Neuronal stem cell (in vitro differentiated cells): ENCODE measurements at regions not wholly inside any gene's neighbourhood (a gene's known extent, or its start where the extent isn't known, plus 50 kb on each side); places are given as distances from the start of the nearest gene placed in this dataset.

ENCODE experiments used
- DNase-seq: peaks from one replicate; pipeline ENCODE4 v3.0.0-alpha.2; 2013; ENCODE audit warnings: low spot score
- H2AFZ ChIP-seq: one replicate; pipeline ENCODE4 v1.6.1; 2013; ENCODE audit warnings: mild to moderate bottlenecking, low read length, inconsistent platforms
- H2AK5ac ChIP-seq: 2 replicates; pipeline ENCODE4 v1.6.1; 2013; ENCODE audit warnings: low read depth, mild to moderate bottlenecking, inconsistent platforms, low read length, moderate library complexity, mixed read lengths
- H2BK120ac ChIP-seq: 2 replicates; pipeline ENCODE4 v1.6.1; 2013; ENCODE audit warnings: low read depth, mild to moderate bottlenecking, inconsistent platforms, low read length, moderate library complexity, mixed read lengths
- H2BK12ac ChIP-seq: one replicate; pipeline ENCODE4 v1.6.1; 2013; ENCODE audit warnings: low read length, inconsistent platforms
- H2BK15ac ChIP-seq: 2 replicates; pipeline ENCODE4 v1.6.1; 2013; ENCODE audit warnings: mild to moderate bottlenecking, low read length, inconsistent platforms, mixed read lengths
- H2BK5ac ChIP-seq: one replicate; pipeline ENCODE4 v1.6.1; 2013; ENCODE audit warnings: inconsistent platforms, mild to moderate bottlenecking, low read length, moderate library complexity
- H3K14ac ChIP-seq: one replicate; pipeline ENCODE4 v1.6.1; 2013; ENCODE audit warnings: low read length, inconsistent platforms
- H3K18ac ChIP-seq: 2 replicates; pipeline ENCODE4 v1.6.1; 2013; ENCODE audit warnings: low read length, inconsistent platforms
- H3K23ac ChIP-seq: 2 replicates; pipeline ENCODE4 v1.6.1; 2013; ENCODE audit warnings: low read depth, mild to moderate bottlenecking, mixed read lengths, low read length, inconsistent platforms; ENCODE audit not compliant: poor library complexity
- H3K27ac ChIP-seq: replicated peaks from 3 replicates; pipeline ENCODE4 v1.5.1; 2013; ENCODE audit warnings: low read length, inconsistent platforms
- H3K27me3 ChIP-seq, 3 experiments: 2 replicates each; pipeline ENCODE4 v1.6.1; 2013; ENCODE audit warnings: low read length in 3 of 3, mild to moderate bottlenecking in 2 of 3, inconsistent platforms in 1 of 3, low read depth in 1 of 3, mixed read lengths in 1 of 3, moderate library complexity in 1 of 3; ENCODE audit not compliant: control insufficient read depth in 3 of 3, insufficient read depth in 3 of 3
- H3K36me3 ChIP-seq, 2 donors: replicated peaks in 1 of 2; 2 replicates each; pipeline ENCODE4 v1.6.1; 2013; ENCODE audit warnings: low read length in 2 of 2; ENCODE audit not compliant: control insufficient read depth in 2 of 2, insufficient read depth in 2 of 2
- H3K4ac ChIP-seq: 2 replicates; pipeline ENCODE4 v1.6.1; 2013; ENCODE audit warnings: inconsistent platforms, mild to moderate bottlenecking, low read length, moderate library complexity
- H3K4me1 ChIP-seq, 2 donors: 1 replicate in 1 of 2; 2 replicates in 1 of 2; pipeline ENCODE4 v1.6.1; 2013; ENCODE audit warnings: low read length in 2 of 2, low read depth in 1 of 2; ENCODE audit not compliant: control insufficient read depth in 2 of 2, insufficient read depth in 1 of 2
- H3K4me2 ChIP-seq: one replicate; pipeline ENCODE4 v1.6.1; 2013; ENCODE audit warnings: mild to moderate bottlenecking, low read length, inconsistent platforms; ENCODE audit not compliant: insufficient read depth, poor library complexity, severe bottlenecking
- H3K4me3 ChIP-seq, 2 donors: 2 replicates each; pipeline ENCODE4 v1.5.1; 2013; ENCODE audit warnings: low read length in 2 of 2, mild to moderate bottlenecking in 2 of 2, inconsistent platforms in 1 of 2, moderate library complexity in 1 of 2
- H3K79me1 ChIP-seq: one replicate; pipeline ENCODE4 v1.6.1; 2013; ENCODE audit warnings: low read depth, mild to moderate bottlenecking, inconsistent platforms, low read length, moderate library complexity
- H3K9ac ChIP-seq: one replicate; pipeline ENCODE4 v1.6.1; 2013; ENCODE audit warnings: mild to moderate bottlenecking, low read depth, low read length, inconsistent platforms; ENCODE audit not compliant: poor library complexity
- H3K9me3 ChIP-seq, 2 donors: replicated peaks in 1 of 2; 2 replicates each; pipeline versions ENCODE3 to v1.6.1; 2013; ENCODE audit warnings: low read length in 2 of 2, mild to moderate bottlenecking in 2 of 2, inconsistent platforms in 1 of 2, low read depth in 1 of 2, mixed read lengths in 1 of 2, moderate library complexity in 1 of 2; ENCODE audit not compliant: control insufficient read depth in 2 of 2, insufficient read depth in 1 of 2
- H4K8ac ChIP-seq: one replicate; pipeline ENCODE4 v1.6.1; 2013; ENCODE audit warnings: low read depth, mild to moderate bottlenecking, inconsistent platforms, low read length, moderate library complexity
- H4K91ac ChIP-seq: one replicate; pipeline ENCODE4 v1.6.1; 2013; ENCODE audit warnings: low read length, low read depth, mild to moderate bottlenecking, inconsistent platforms; ENCODE audit not compliant: poor library complexity
- WGBS, 2 donors: extraction: QIAGEN DNeasy Blood & Tissue Kit; methylation state at CpG; one replicate each; pipeline ENCODE4 v1.1.7; 2013; ENCODE audit warnings: missing lambda C conversion rate in 2 of 2, mixed read lengths in 1 of 2; ENCODE audit not compliant: insufficient read length in 2 of 2, insufficient replicate concordance in 1 of 2; ENCODE audit errors: extremely low coverage in 2 of 2; 5-methylcytosine and 5-hydroxymethylcytosine counted together

DNA sequence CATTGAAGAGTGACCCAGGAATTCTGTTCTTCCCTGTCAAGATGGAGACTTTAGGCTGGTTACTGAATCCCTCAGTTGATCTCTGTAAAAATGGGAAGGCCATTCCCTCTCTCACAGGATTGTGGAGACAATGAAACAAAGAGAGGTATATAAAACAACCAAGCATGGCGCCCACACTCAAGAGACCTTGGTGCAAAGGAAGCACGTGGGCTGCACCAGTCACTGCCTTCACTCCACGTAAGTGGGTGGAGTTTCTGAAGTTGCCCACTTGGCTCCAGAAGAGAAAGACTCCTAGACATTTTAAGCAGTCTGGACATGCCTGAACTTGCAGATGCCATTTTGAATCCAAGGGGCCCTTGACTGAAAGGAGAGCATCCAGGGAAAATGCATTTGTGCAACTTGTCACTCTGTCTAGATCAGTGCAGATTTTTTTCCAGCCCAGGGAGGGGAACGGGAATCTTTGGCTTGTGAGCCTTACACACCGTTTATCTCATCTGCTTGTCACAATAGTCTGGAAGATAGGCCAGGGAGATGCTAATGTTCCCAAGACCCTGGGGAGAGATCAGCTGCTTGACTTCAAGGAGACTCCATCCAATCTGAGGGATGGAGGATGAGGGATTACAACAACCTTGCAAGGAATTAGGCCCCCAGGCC, 96.9 kb upstream of the TBX3 start:
- no CpG with 5 or more reads among the region's 5 CpGs for WGBS, 2 donors
- Histone ChIP-seq H3K18ac (no peak overlapping the region), H2AFZ (no peak overlapping the region), H3K23ac (no peak overlapping the region), H3K27me3 (no peaks in the 10 kb centered on the region), H4K91ac (no peak overlapping the region), H3K79me1 (no peaks in the 10 kb centered on the region), H2BK5ac (no peak overlapping the region), H2BK12ac (no peak overlapping the region), H2BK120ac (no peak overlapping the region), H3K36me3 (no peaks in the 10 kb centered on the region), H2BK15ac (no peak overlapping the region), H3K14ac (no peak overlapping the region), H3K4me1 (peaks cover 0 to 4% of the 10 kb centered on the region in 2 donors), H3K9me3 (no peaks in the 10 kb centered on the region), H3K4me2 (no peak overlapping the region), H3K4me3 (no peak overlapping the region), H3K4ac (no peak overlapping the region), H2AK5ac (no peak overlapping the region), H3K9ac (no peak overlapping the region), H3K27ac (no peak overlapping the region), H4K8ac (no peak overlapping the region)
- DNase-seq = no peak

DNA sequence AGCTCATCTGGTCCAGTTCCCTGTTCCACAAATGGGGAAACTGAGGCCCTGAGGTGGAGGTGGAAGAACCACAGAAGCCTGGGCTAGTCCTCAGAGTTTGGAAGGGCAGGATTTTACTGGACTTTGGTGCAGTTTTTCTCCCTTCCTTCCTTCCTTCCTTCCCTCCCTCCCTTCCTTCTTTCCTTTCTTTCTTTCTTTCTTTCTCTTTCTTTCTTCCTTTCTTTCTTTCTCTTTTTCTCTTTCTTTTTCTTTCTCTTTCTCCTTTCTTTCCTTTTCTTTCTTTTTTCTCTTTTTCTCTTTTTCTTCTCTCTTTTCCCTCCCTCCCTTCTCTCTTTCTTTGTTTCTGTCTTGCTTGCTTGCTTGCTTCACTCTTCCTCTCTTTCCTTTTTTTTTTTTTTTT, 95.7 kb upstream of the TBX3 start:
- Histone ChIP-seq H3K79me1 (no peaks in the 10 kb centered on the region), H2BK5ac (no peak overlapping the region), H2BK120ac (no peak overlapping the region), H3K23ac (no peak overlapping the region), H3K4me1 (peaks cover 0 to 4% of the 10 kb centered on the region in 2 donors), H2AFZ (no peak overlapping the region), H2BK12ac (no peak overlapping the region), H3K9ac (no peak overlapping the region), H3K14ac (no peak overlapping the region), H2BK15ac (no peak overlapping the region), H3K27ac (no peak overlapping the region), H4K8ac (no peak overlapping the region), H3K4me3 (no peak overlapping the region), H3K4me2 (no peak overlapping the region), H3K9me3 (no peaks in the 10 kb centered on the region), H3K18ac (peak overlapping the region; percentile 67), H2AK5ac (no peak overlapping the region), H3K4ac (no peak overlapping the region), H3K27me3 (no peaks in the 10 kb centered on the region), H3K36me3 (no peaks in the 10 kb centered on the region), H4K91ac (no peak overlapping the region)
- DNase-seq = no peak

DNA sequence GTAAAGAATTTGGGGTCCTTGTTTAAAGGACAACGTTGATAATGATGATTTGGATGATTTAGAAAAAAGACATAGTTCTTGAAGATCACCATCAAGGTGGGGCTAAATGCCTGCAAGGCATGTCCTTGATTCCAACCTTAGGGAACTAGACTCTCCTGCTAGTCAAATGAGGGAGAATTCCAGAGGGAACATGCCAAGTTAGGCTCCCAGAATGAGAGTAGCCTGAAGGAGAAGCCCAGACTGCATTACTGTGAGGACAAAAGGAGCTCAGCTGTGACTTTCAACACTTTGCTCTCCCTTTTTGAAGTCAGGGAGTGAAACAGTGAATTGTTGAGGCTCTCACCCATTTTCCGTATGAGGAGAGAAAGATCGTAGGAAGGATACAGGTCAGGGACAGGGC, 95.2 kb upstream of the TBX3 start:
- DNase-seq = no peak
- no CpG with 5 or more reads among the region's 3 CpGs for WGBS, 2 donors
- no peak overlapping the region for H2BK12ac ChIP-seq

DNA sequence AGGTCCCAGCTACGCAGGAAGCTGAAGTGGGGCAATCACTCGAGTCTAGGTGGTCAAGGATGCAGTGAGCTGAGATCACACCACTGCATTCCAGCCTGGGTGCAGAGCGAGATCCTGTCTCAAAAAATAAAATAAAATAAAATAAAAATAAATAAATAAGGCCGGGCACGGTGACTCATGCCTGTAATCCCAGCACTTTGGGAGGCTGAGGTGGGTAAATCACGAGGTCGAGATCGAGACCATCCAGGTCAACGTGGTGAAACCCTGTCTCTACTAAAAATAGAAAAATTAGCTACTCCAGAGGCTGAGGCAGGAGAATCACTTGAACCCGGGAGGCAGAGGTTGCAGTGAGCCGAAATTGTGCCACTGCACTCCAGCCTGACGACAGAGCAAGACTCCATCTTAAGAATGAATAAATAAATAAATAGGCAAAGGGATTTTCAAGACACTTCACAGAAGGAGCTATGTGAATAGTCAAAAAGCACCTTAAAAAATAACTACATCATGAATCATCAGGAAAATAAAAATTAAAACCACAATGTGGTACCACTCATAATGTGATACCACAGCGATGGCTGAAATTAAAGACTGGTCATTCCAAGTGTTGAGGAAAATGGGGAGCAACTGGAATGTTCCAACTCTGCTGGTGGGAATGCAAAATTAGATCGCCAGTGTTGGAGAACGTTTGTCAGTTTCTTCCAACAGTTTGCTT, 92.9 kb upstream of the TBX3 start:
- H3K14ac ChIP-seq = no peak overlapping the region
- H3K18ac ChIP-seq = no peak overlapping the region
- H3K23ac ChIP-seq = no peak overlapping the region
- no peak overlapping the region for H3K27ac ChIP-seq
- WGBS, 2 donors = no CpG with 5 or more reads among the region's 15 CpGs
- no peak overlapping the region for H3K4ac ChIP-seq
- H3K9ac ChIP-seq = no peak overlapping the region
- H2AK5ac ChIP-seq = no peak overlapping the region
- H2BK15ac ChIP-seq = no peak overlapping the region
- H3K79me1 ChIP-seq = no peaks in the 10 kb centered on the region
- no peak overlapping the region for H2BK5ac ChIP-seq
- H4K8ac ChIP-seq = no peak overlapping the region
- no peak overlapping the region for H2BK120ac ChIP-seq
- H3K4me1 ChIP-seq = peaks cover 0 to 2% of the 10 kb centered on the region in 2 donors
- no peaks in the 10 kb centered on the region for H3K9me3 ChIP-seq
- no peaks in the 10 kb centered on the region for H3K36me3 ChIP-seq
- H3K4me3 ChIP-seq = no peak overlapping the region
- H3K4me2 ChIP-seq = no peak overlapping the region
- no peak overlapping the region for H4K91ac ChIP-seq
- H2BK12ac ChIP-seq = no peak overlapping the region
- DNase-seq = no peak
- H2AFZ ChIP-seq = no peak overlapping the region
- H3K27me3 ChIP-seq = no peaks in the 10 kb centered on the region

More for the DNA sequence above, 95.2 kb upstream of the TBX3 start:
- H3K18ac ChIP-seq = peak overlapping the region; percentile 67
- no peak overlapping the region for H2BK120ac ChIP-seq
- no peak overlapping the region for H2BK5ac ChIP-seq
- no peak overlapping the region for H3K4me2 ChIP-seq
- H2AK5ac ChIP-seq = no peak overlapping the region
- no peak overlapping the region for H2AFZ ChIP-seq
- H3K14ac ChIP-seq = no peak overlapping the region
- H3K9me3 ChIP-seq = no peaks in the 10 kb centered on the region
- H2BK15ac ChIP-seq = no peak overlapping the region
- H3K4me1 ChIP-seq = peaks cover 0 to 4% of the 10 kb centered on the region in 2 donors
- H4K91ac ChIP-seq = no peak overlapping the region
- no peak overlapping the region for H3K4ac ChIP-seq
- no peaks in the 10 kb centered on the region for H3K79me1 ChIP-seq
- no peak overlapping the region for H3K27ac ChIP-seq
- H3K4me3 ChIP-seq = no peak overlapping the region
- H3K23ac ChIP-seq = no peak overlapping the region
- H4K8ac ChIP-seq = no peak overlapping the region
- H3K36me3 ChIP-seq = no peaks in the 10 kb centered on the region
- H3K27me3 ChIP-seq = no peaks in the 10 kb centered on the region
- no peak overlapping the region for H3K9ac ChIP-seq
